Osteocyte (in vitro differentiated cells): ENCODE measurements at regions not wholly inside any gene's neighbourhood (a gene's known extent, or its start where the extent isn't known, plus 50 kb on each side); places are given as distances from the start of the nearest gene placed in this dataset.

Source experiments
- DNase-seq: peaks from one replicate; pipeline ENCODE4 v3.0.0; 2021; ENCODE audit warnings: mixed read lengths; ENCODE audit not compliant: unreplicated experiment; ENCODE audit errors: extremely low spot score
- H3K27ac Mint-ChIP-seq: one replicate; pipeline ENCODE4 v1.8.0; 2021; ENCODE audit warnings: mild to moderate bottlenecking, mixed read lengths; ENCODE audit not compliant: unreplicated experiment
- H3K27me3 Mint-ChIP-seq: one replicate; pipeline ENCODE4 v1.8.0; 2021; ENCODE audit warnings: mixed read lengths; ENCODE audit not compliant: unreplicated experiment
- H3K36me3 Mint-ChIP-seq: one replicate; pipeline ENCODE4 v1.8.0; 2021; ENCODE audit warnings: mixed read lengths; ENCODE audit not compliant: unreplicated experiment
- H3K4me1 Mint-ChIP-seq: one replicate; pipeline ENCODE4 v1.8.0; 2021; ENCODE audit warnings: mixed read lengths; ENCODE audit not compliant: unreplicated experiment
- H3K4me3 Mint-ChIP-seq: one replicate; pipeline ENCODE4 v1.8.0; 2021; ENCODE audit warnings: mild to moderate bottlenecking, moderate library complexity, mixed read lengths; ENCODE audit not compliant: unreplicated experiment
- H3K9me3 Mint-ChIP-seq: one replicate; pipeline ENCODE4 v1.8.0; 2021; ENCODE audit warnings: mixed read lengths; ENCODE audit not compliant: unreplicated experiment
- TF ChIP-seq, protein P1 (sequence below): fragments of 200-600 bp; sonication (generic); IDR thresholded peaks from 2 replicates; pipeline ENCODE4 v1.5.0; 2021; ENCODE audit warnings: antibody characterized with exemption, mild to moderate bottlenecking, moderate library complexity

- H3K36me3 Mint-ChIP-seq = no peaks in the 10 kb centered on the region
- H3K4me3 Mint-ChIP-seq = no peak overlapping the region
- peaks cover 3% of the 10 kb centered on the region for H3K9me3 Mint-ChIP-seq
- no peak overlapping the region for H3K27ac Mint-ChIP-seq
- H3K4me1 Mint-ChIP-seq = peaks cover 2% of the 10 kb centered on the region
- peaks cover 12% of the 10 kb centered on the region for H3K27me3 Mint-ChIP-seq
- TF ChIP-seq, protein P1, sequence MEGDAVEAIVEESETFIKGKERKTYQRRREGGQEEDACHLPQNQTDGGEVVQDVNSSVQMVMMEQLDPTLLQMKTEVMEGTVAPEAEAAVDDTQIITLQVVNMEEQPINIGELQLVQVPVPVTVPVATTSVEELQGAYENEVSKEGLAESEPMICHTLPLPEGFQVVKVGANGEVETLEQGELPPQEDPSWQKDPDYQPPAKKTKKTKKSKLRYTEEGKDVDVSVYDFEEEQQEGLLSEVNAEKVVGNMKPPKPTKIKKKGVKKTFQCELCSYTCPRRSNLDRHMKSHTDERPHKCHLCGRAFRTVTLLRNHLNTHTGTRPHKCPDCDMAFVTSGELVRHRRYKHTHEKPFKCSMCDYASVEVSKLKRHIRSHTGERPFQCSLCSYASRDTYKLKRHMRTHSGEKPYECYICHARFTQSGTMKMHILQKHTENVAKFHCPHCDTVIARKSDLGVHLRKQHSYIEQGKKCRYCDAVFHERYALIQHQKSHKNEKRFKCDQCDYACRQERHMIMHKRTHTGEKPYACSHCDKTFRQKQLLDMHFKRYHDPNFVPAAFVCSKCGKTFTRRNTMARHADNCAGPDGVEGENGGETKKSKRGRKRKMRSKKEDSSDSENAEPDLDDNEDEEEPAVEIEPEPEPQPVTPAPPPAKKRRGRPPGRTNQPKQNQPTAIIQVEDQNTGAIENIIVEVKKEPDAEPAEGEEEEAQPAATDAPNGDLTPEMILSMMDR = no peak
- DNase-seq = no peak
Measured at GRCh38 chr2:15681089-15681885, 89.6 kb downstream of the DDX1 start.

GRCh38 chr2:15682354-15682753, 90.7 kb downstream of the DDX1 start:
- Mint-ChIP-seq H3K4me1 (peaks cover 1% of the 10 kb centered on the region), H3K27me3 (peaks cover 18% of the 10 kb centered on the region), H3K36me3 (no peaks in the 10 kb centered on the region), H3K27ac (no peak overlapping the region), H3K4me3 (no peak overlapping the region), H3K9me3 (peaks cover 3% of the 10 kb centered on the region)
- TF ChIP-seq, protein P1 = no peak
- DNase-seq = no peak

- H3K27ac Mint-ChIP-seq = no peak overlapping the region
- TF ChIP-seq, protein P1 = no peak
- peaks cover 30% of the 10 kb centered on the region for H3K27me3 Mint-ChIP-seq
- no peaks in the 10 kb centered on the region for H3K36me3 Mint-ChIP-seq
- DNase-seq = no peak
- peaks cover 3% of the 10 kb centered on the region for H3K9me3 Mint-ChIP-seq
- H3K4me3 Mint-ChIP-seq = no peak overlapping the region
- H3K4me1 Mint-ChIP-seq = no peaks in the 10 kb centered on the region
Measured at GRCh38 chr2:15684161-15685039, 92.7 kb downstream of the DDX1 start.

DNA sequence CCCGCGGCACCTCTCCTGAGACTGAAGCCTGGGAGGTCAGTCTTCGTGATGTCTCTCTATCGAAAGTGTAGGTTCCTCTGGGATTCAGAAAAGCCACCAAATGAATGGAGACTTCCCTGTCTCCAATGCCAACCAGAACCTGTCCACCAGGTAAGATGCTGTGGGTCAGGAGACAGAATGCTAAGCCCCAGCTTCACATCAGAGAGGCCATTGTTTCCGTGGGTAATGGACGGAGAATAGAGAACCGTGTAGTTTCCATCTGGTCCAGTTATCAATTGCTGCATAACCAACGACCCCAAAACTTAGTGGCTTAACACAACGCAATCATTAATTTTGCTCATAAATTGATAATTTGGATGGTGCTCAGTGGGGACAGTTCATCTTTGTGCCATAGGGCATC, 93.5 kb downstream of the DDX1 start:
- H3K27me3 Mint-ChIP-seq = peaks cover 33% of the 10 kb centered on the region

More for the DNA sequence above, 93.5 kb downstream of the DDX1 start:
- Mint-ChIP-seq H3K27ac (no peak overlapping the region), H3K9me3 (no peaks in the 10 kb centered on the region), H3K36me3 (no peaks in the 10 kb centered on the region), H3K4me3 (no peak overlapping the region), H3K4me1 (no peaks in the 10 kb centered on the region)
- no peak for DNase-seq
- TF ChIP-seq, protein P1 = no peak
